HG03439 (cell line): ENCODE measurements at regions not wholly inside any gene's neighbourhood (a gene's known extent, or its start where the extent isn't known, plus 50 kb on each side); places are given as distances from the start of the nearest gene placed in this dataset.
"Not testable (repeated sequence)": the region's sequence is repeated elsewhere in the genome, so short reads cannot be mapped to it uniquely, and the experiment has no call there.

Source experiments
- ATAC-seq: cut with Tn5 transposase; IDR thresholded peaks from one replicate; pipeline ENCODE4 v1.9.1; 2021; ENCODE audit warnings: mild to moderate bottlenecking, moderate library complexity; ENCODE audit not compliant: unreplicated experiment

DNA sequence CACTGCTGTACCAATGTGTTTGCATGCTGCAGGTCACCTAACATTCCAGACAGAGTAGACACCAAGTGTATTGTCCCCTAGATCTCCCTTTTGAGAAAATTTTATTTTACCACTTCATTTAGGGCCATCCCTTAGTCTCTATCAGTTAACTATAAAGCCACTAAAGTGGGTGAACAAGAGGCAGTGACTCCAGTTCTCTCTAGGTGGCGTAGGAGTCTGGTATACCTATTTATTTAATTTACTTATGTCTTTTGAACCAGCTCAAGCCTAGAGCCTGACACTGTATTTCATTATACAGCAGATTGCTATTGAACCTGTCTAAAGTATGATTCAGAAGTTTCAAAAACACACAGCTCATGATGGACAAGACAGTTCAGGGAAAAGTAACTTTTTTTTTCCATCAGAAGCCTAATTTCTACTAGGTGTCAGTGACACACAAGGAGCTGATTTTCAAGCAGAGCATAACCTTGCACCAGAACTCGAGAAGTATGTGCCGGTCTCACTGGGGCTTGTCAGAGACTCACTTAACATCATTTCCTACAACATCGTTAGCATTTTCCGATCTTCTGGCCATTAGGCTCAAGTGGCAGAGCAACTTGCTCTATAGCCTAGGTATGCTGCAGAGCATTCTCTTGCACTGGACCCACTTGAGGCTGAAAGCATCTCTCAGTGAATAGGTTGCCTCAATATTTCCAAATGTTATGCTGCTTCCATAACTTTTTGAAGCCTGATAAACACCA, 175.4 kb downstream of the CDC14C start:
- no peak for ATAC-seq

DNA sequence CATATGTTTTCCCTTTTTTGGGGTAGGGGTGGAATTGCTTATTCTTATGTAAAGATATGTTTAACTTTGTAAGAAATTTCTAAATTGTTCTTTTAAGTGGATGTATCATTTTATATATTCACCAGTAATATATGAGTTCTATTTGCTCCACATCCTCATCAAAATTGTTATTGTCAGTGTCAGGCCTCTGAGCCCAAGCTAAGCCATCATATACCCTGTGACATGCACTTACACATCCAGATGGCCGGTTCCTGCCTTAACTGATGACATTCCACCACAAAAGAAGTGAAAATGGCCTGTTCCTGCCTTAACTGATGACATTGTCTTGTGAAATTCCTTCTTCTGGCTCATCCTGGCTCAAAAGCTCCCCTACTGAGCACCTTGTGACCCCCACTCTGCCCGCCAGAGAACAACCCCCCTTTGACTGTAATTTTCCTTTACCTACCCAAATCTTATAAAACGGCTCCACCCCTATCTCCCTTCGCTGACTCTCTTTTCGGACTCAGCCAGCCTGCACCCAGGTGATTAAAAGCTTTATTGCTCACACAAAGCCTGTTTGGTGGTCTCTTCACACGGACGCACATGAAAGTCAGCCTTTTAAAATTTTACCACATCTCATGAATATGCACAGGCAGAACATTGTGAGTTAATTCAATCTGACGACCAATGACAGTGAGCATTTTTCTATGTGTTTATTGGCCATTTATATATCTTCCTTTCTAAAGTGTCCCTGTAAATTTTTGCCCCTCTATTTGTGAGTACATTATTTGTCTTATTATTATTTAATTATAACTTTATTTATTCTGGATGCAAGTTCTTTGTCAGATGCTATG, 176.8 kb downstream of the CDC14C start:
- not testable (repeated sequence) for ATAC-seq

DNA sequence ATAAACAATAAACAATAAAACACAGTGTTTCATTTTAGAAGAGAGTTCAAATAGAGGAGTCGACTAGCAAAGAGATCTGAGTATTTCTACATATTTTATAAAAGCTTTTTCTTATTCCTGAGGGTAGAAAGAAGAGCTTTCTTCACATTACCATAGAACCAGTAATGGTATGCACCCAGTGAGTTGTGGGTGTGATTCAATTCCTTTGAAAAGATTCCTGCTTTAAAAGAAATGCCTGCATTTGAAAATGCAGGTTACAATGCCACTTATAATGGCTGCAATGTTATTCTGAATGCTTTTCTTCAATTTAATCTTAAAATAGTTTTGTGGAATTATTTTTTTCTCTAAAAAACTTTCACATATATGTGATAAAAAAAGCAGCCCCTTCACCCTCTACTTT, 178.1 kb downstream of the CDC14C start:
- ATAC-seq, result no peak

DNA sequence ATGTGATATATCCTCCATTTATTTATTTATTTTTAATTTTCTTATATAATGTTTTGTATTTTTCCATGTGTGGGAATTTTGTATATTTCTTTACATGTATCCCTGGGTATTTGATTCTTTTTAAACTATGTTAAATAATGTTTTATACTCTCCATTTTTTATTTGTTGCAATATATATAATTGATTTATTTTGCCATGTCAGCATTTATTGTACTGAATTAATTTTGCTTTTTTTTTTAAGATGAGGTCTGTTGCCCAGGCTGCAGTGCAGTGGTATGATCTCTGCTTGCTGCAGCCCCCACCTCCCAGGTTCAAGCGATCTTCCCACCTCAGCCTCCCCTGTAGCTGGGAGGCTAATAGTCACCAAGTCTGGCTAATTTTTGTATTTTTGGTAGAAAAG, 187.4 kb downstream of the CDC14C start:
- ATAC-seq, result no peak

DNA sequence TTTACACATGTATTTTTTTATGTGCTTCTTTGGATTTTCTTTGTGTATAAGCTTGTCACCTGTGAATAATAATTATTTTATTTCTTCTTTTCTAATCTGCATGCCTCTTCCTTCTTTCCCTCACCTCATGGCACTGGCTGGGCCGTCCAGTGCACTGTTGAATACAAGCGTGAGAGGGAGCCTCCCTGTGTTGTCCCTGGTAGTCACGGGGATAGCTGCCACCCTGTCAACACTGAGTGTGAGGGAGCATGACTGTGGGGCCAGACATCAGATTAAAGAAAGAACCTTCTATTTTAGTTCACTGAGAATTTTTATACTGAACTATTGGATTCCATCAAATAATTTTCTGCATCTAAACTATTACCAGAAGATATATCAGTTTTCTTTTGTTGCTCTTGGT, 187.9 kb downstream of the CDC14C start:
- ATAC-seq, result no peak

DNA sequence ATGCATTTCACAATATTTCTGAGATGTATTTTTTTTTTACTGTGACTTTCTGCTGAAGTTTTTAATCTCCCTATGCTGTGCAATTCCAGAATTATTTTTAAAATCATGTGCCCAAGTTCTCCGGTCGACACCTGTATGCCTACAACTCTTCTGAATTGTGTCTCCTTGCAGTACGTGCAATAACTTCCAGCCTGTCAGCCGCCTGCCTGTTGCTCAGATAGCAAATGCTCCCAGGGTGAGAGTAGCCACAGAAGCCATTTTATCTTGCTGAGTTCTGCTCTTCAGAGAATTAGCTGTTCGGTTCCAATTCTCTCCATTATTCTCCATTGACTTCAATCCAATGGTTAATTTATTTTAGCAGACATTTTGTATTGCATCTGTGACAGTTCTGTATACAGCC, 188.3 kb downstream of the CDC14C start:
- no peak for ATAC-seq

DNA sequence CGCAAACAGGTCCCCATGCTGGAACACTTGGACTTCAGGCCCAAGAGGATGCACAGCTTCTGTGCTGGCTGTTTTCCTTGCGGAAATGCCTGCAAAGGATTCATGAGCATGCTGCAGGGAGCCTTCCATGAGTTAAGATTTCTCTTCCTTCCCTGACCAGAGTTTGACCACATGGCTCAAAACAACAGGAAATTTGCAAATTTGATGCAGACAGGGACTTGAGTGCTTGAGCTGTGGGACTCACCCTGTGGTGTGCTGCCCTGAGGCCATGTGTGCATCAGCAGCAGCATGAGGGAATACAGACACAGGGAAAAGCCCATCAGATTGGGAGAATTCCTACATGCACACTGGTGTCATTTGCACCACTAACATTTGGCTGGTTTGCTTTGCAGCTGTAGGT, 195.4 kb downstream of the CDC14C start:
- no peak for ATAC-seq

DNA sequence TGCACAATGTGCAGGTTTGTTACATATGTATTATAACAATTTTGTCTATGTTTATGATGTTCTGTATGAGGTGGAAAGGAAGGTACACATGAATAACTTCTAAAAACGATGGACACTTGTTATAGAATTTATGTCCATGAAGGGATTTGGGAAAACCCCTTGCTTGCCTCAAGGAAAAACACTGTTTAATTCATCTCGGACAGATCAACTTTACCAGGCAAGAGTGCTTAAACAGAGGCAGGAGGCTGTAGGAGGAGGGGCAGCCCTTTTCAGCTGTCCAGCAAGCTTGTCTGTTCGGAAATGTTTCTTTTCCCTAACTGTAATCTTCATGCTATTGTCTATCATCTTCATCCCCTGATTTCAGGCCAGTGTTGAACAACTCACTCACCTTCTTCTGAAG, 200.9 kb downstream of the CDC14C start:
- ATAC-seq, result no peak

DNA sequence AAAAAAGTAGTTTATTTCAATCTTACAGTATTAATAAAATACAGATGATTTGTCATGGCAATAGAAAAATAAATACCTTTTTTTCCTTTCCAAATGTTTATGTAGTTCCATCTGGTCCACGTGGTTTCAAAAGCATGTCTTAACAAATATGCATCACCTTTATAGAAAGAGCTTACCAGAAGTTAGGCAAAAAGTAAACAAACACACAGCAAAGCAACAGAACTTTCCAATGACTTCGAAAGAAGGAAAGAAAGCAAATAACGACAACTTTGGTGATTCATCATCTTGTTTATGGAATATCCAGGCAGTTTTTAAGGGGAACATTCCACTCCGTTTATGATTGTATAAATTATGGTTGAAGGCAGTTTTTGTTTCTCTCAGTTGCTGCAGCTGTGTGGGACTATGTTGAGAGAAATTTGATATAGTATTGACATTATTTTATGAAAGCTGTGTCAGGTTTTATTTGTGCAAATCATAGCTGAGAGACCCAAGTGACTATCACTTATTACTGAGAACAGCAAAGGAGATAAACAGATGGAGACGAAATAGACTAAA, 203.1 kb downstream of the CDC14C start:
- ATAC-seq, result no peak

DNA sequence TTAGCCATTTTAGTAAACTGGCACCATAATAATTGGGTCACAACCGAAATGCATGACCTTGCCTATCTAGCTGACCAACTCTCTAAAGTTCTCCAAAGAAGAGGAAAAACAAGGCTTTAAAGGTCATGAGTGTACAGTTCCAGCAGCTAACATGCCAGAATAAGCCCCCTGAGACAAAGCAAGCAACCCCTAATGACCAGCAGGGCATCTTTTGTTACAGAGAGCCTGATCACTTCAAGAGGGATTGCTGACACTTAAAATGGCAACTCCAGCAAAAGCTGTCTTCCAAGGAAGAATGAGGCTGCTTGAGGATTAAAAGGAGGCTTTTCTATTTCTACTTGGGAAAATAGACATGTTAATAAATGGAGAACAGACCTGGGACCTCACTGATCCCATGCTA, 213.6 kb downstream of the CDC14C start:
- no peak for ATAC-seq

DNA sequence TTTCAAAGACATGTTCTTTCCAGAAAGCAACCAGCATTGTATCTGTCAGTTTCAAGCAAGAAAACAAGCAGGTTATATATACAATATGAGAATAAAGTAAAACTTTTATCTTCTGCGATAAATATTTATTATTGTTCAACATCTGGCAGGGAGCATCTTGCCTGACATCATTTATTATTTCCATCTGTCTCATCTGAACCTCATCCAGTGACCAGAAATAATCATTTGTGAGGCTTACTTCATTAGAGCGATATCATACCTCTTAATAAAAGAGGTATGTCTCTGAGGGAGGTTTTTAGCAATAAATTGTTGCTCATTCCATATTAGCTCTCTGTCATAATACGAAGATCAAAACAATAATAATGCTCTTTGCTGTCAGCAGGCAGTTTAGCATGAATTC, 226.1 kb downstream of the CDC14C start:
- no peak for ATAC-seq

DNA sequence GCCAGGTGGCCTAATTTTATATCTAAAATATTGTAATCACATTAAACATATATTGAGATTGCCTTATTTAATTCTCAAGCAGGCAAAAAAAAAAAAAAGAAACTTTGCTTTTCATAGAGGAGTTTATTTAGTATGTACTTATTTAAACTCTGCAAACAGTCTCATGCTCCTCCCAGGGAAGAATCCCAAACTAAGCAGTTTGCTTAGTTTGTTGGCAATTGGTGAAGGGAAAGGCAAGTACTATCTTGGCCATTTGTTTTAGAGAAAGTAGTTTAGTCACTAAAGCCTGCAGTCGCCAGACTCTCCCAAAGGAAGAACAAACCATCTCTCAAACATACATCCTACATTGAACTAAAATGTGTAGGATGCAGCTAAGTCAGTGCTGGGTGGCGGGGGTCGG, 226.8 kb downstream of the CDC14C start:
- no peak for ATAC-seq

DNA sequence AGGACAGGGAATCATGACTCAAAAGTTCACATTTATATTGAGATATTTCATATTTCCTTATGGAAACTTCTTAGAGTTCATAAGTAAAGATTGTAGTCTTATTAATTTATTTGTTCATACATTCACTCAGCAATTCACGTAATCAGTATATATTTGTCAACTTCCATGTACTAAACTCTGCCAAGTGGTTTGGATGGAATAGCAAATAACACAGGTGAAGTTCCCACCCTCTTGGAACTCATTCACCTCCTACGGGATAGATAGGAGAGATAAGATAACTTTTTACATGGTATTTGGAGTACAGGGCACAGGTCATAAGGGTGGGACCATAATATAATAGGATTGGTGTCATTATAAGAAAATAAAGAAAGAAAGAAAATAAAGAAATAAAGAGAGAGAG, 234.0 kb downstream of the CDC14C start:
- ATAC-seq, result no peak

DNA sequence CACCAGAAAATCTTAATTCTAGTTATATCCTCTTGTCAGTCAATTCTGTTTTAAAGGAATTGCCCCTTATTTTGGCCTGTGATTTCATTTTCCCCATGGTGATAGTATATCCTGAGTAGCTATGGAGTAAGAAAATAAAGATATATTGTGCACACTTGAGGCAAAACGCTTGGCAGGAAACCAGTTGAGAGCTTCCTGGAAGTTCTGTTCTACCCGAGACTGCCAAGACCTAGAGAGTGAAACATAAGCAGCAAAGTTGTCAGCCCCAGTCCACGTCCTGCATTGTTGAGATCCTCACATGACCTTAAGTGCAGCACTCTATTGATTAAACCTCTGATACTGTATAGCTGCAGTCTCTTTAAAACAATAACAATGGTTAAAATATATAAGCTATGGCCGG, 235.2 kb downstream of the CDC14C start:
- ATAC-seq, result no peak

DNA sequence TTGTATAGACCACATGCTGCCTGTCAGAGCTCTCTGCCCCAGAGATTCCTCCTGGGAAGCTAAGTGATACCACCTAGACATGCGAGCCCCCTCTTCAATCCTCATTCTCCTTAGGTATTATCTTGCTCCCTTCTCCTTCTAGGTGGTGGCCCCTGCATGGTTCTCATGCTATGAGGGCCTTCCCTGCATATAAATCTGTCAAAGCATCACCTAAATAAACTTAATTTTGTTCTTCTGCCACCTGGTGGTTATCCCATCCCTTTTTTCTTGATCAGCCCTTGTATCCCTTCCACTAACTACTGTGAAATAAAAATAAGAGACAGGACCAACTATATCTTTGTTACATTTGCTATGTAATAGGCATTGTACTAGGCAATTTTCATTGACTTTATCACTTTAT, 242.1 kb downstream of the CDC14C start:
- ATAC-seq, result no peak

DNA sequence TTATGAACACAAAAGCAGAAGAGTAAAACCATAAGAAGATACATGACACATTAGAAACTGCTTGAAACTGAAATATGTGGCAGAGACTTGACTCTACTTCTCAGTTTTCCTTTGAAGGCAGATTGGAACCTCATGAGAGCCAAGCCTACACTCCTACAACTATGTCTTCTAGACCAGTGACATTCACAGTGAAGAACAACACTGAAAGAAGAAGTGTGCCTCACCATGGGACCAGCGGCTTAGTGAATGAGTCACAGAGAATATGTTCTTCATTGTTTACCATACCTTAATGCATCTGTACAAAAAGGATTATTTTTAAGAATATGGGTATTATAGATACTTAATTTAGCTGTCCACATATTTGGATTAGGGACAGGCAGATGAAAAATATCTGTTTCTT, 248.3 kb downstream of the CDC14C start:
- ATAC-seq, result no peak

DNA sequence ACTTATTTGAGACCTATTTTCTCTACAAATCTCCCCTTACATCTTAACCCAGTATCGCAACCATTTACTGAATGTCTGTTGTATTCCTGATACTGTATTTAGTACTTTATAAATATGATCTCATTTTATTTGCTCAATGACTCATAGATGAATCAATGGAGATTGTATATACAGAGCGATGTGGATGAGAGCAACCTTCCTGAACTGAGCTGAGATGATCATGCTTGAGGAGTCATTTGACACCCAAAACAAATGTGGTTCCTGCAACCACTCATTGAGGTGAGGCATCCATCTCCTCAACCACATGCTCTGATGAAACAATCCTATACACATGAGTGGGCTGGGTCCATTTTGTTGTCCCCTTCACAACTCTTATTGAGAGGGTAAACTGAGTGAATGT, 250.0 kb downstream of the CDC14C start:
- no peak for ATAC-seq

DNA sequence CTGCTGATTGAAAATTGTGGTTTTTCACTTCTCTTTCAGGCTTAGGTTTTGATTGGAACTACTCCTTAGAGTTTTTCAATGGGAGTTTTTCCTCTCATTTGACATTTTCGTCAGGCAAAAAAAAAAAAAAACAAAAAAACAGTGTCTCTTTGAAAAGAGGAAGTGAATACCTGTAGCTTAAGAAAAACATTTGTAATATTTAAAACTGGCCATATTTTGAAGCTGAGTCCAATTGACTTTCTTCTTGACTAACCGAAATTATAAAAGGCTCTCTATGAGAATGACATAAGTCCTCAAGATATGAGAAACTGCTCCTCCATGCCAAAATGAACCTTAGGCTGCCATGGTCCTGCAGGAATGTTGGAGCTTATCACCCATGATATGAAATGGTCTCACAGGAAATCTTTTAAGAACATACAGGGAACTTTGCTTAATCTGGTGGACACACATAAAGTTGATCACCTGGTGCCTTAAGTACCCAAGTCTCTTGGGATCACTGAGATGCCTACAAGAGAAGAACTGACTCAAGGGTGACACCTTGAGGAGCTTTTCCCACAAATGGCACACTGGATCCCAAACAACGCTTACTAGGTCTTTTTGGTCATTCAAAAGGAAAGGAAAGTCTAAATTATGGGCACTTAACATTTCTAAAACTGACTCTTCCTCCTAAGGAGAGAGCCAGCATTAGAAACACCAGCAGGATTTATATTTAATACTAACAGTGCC, 263.4 kb downstream of the CDC14C start:
- no peak for ATAC-seq

DNA sequence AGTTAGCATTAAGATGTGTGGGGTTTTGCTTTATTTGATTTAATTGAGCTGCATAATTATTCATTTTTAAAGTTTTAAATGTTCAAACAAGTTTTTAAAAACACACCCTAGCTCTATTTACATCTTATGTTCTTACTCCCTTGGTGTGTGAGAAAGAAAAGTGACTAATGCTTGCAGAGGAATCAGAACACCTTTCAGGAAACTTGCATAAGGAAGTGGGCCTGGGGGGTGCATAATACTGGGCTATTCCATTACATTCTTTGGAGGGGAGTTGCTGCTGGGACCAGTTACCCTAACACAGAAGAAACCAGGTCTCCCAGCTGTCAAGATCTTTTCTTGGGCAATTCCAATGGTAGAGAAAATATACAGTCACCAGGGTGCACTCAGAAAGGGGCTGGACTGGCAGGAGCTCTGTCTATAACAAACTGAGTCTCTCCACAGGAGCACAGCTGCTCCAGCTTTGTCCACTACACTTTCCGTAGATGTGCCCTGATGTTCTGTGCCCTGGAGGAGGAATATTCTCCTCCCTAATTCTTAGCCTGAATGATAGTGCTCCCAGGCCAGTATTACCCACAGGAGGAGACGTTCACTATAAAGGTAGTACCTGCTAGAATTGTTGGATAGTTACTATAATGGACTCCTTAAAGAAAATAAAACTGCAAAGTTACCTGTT, 304.2 kb downstream of the CDC14C start:
- ATAC-seq, result no peak

DNA sequence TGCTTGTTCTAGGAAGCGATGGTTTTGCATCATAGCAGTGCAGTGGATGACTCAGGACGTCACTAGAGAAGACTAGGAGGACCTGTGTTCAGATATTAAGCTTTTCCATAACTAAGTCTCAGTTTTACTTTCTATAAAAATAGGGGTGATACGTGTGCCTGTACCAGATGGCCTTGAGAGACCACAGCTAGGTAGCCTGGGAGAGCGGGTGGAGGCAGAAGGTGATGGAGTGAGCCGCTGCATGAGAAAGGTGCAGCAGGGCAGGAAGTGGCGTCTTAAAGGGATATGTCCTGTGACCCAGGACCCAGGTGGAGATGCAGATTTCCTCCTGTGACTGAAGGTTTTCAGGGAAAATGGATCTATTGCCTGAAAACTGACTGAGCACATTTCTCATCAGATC, 304.9 kb downstream of the CDC14C start:
- ATAC-seq, result no peak

DNA sequence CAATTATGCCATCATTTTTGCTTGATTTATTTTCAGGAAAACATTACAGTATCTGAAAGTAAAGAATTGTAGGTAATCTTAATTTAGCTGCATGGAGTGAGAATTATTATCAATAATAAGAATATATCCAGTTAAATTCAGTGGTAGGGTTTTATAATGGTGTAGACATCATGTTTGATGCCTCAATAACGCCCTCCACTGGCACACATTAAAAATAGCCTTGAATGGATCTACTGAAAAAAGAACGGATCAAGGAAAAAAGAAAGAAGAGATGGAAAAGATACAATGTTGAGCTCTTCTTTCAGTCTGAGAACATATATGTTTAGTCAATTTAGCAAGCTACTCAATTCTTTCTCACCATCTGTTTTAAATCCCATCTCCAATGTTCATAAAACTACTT, 319.2 kb downstream of the CDC14C start:
- no peak for ATAC-seq
